ENCODE measurements at regions not wholly inside any gene's neighbourhood (a gene's known extent, or its start where the extent isn't known, plus 50 kb on each side); places are given as distances from the start of the nearest gene placed in this dataset.

DNA sequence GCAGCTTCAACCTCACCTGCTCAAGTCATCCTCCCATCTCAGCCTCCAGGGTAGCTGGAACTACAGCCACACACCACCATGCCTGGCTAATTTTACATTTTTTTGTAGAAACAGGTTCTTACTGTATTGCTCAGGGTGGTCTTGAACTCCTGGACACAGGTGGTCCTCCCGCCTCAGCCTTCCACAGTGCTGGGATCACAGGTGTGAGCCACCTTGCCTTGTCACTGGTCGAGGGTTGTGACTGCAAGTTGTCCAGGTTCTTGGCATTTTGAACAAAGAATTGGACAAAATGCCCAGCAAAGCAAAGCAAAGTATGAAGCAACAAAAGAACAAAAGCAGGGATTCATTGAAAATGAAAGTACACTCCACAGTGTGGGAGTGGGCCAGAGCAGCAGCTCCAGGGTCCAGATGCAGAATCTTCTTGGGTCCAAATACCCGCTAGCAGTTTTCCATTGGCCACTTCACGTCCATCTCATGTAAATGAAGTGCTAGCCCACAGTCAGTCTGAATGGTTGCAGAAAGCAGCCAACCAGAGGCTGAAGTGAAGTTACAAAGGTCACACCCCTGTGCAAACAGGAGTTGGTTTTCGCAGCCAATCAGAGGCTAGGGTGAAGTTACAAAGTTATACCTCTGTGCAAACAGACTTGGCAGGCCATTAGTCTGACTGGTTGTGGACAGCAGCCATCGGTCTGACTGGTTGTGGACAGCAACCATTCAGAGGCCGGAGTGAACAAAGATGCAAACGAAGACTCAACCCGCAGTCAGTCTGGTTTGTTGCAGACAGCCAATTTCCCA lies 109.5 kb upstream of the KIF26B start:
- TF ChIP-seq PATZ1 (CRISPR knock-in tag; IDR thresholded peaks at IDR 0.05; ENCODE audit: borderline replicate concordance), result no peak
- TF ChIP-seq ESRRG (CRISPR knock-in tag; IDR thresholded peaks at IDR 0.05), result no peak
- TF ChIP-seq ZNF565 (CRISPR knock-in tag; conservative IDR thresholded peaks at IDR 0.05; ENCODE audit: low read depth), result no peak
- TF ChIP-seq, protein P1, sequence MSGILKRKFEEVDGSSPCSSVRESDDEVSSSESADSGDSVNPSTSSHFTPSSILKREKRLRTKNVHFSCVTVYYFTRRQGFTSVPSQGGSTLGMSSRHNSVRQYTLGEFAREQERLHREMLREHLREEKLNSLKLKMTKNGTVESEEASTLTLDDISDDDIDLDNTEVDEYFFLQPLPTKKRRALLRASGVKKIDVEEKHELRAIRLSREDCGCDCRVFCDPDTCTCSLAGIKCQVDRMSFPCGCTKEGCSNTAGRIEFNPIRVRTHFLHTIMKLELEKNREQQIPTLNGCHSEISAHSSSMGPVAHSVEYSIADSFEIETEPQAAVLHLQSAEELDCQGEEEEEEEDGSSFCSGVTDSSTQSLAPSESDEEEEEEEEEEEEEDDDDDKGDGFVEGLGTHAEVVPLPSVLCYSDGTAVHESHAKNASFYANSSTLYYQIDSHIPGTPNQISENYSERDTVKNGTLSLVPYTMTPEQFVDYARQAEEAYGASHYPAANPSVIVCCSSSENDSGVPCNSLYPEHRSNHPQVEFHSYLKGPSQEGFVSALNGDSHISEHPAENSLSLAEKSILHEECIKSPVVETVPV (CRISPR knock-in tag; IDR thresholded peaks at IDR 0.05), result no peak
- no peak for TF ChIP-seq GLIS3 (CRISPR knock-in tag; IDR thresholded peaks at IDR 0.05)
- TF ChIP-seq SNAI2 (CRISPR knock-in tag; IDR thresholded peaks at IDR 0.05), result no peak
- TF ChIP-seq ZNF70 (CRISPR knock-in tag; IDR thresholded peaks at IDR 0.05), result no peak
- TF ChIP-seq ISL1 (CRISPR knock-in tag; IDR thresholded peaks at IDR 0.05), result no peak
- no peak for TF ChIP-seq ZFP30 (CRISPR knock-in tag; IDR thresholded peaks at IDR 0.05)
- no peak for ATAC-seq

DNA sequence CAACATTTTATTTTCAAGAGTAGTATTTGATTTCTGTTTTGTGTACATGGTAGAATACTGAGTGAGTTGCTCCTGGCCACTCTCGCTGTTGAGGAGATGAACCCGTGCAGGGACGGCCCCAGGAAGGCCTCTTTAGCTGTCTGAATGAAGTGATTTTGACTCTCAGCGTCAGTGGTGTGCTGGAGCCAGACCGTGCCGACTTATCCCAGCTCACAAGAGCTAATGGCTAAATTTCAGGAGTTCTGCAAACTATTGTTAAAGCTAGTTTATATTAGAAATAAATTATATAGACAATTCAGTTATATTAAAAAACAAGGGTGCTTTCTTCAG lies 111.2 kb upstream of the KIF26B start:
- TF ChIP-seq ARNTL (CRISPR knock-in tag; IDR thresholded peaks at IDR 0.05; ENCODE audit: borderline replicate concordance, low read depth) (no peak), ZC3H10 (CRISPR knock-in tag; IDR thresholded peaks at IDR 0.05) (no peak), TSHZ2 (CRISPR knock-in tag; IDR thresholded peaks at IDR 0.05) (no peak), ZNF565 (CRISPR knock-in tag; conservative IDR thresholded peaks at IDR 0.05; ENCODE audit: low read depth) (no peak), OSR1 (CRISPR knock-in tag; IDR thresholded peaks at IDR 0.05) (no peak), ZNF8 (CRISPR knock-in tag; IDR thresholded peaks at IDR 0.05) (no peak), CREB5 (CRISPR knock-in tag; IDR thresholded peaks at IDR 0.05; ENCODE audit: low read depth) (no peak), ZFP3 (CRISPR knock-in tag; IDR thresholded peaks at IDR 0.05) (no peak), PPARA (CRISPR knock-in tag; IDR thresholded peaks at IDR 0.05; ENCODE audit: borderline replicate concordance) (no peak), ESRRG (CRISPR knock-in tag; IDR thresholded peaks at IDR 0.05) (no peak), GLIS3 (CRISPR knock-in tag; IDR thresholded peaks at IDR 0.05) (no peak), TOX (CRISPR knock-in tag; IDR thresholded peaks at IDR 0.05; ENCODE audit: borderline replicate concordance) (no peak), ZNF70 (CRISPR knock-in tag; IDR thresholded peaks at IDR 0.05) (no peak)
- TF ChIP-seq, protein P1 (CRISPR knock-in tag; IDR thresholded peaks at IDR 0.05), result no peak
- no peak for ATAC-seq

- ATAC-seq, result no peak
- TF ChIP-seq CSDC2 (CRISPR knock-in tag; IDR thresholded peaks at IDR 0.05) (no peak), ZNF8 (CRISPR knock-in tag; IDR thresholded peaks at IDR 0.05) (no peak), OSR1 (CRISPR knock-in tag; IDR thresholded peaks at IDR 0.05) (no peak), GLIS3 (CRISPR knock-in tag; IDR thresholded peaks at IDR 0.05) (no peak), PPARA (CRISPR knock-in tag; IDR thresholded peaks at IDR 0.05; ENCODE audit: borderline replicate concordance) (no peak), ZC3H10 (CRISPR knock-in tag; IDR thresholded peaks at IDR 0.05) (no peak), ZNF70 (CRISPR knock-in tag; IDR thresholded peaks at IDR 0.05) (no peak), ZFP3 (CRISPR knock-in tag; IDR thresholded peaks at IDR 0.05) (no peak), RARB (CRISPR knock-in tag; IDR thresholded peaks at IDR 0.05) (no peak), CREB5 (CRISPR knock-in tag; IDR thresholded peaks at IDR 0.05; ENCODE audit: low read depth) (no peak), ZFP30 (CRISPR knock-in tag; IDR thresholded peaks at IDR 0.05) (no peak)
- TF ChIP-seq, protein P1 (CRISPR knock-in tag; IDR thresholded peaks at IDR 0.05), result no peak
- TF ChIP-seq, protein P2, sequence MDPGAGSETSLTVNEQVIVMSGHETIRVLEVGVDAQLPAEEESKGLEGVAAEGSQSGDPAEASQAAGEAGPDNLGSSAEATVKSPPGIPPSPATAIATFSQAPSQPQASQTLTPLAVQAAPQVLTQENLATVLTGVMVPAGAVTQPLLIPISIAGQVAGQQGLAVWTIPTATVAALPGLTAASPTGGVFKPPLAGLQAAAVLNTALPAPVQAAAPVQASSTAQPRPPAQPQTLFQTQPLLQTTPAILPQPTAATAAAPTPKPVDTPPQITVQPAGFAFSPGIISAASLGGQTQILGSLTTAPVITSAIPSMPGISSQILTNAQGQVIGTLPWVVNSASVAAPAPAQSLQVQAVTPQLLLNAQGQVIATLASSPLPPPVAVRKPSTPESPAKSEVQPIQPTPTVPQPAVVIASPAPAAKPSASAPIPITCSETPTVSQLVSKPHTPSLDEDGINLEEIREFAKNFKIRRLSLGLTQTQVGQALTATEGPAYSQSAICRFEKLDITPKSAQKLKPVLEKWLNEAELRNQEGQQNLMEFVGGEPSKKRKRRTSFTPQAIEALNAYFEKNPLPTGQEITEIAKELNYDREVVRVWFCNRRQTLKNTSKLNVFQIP (CRISPR knock-in tag; IDR thresholded peaks at IDR 0.05; ENCODE audit: borderline replicate concordance, low read depth), result no peak
Measured at GRCh38 chr1:245041058-245041698, 113.6 kb upstream of the KIF26B start.

Data from SK-N-SH treated with all-trans-retinoic acid at 6 μM for 48 hours (cell line).